Activated CD4-positive, CD25-positive, alpha-beta regulatory T cell (primary cell): ENCODE measurements at regions not wholly inside any gene's neighbourhood (a gene's known extent, or its start where the extent isn't known, plus 50 kb on each side); places are given as distances from the start of the nearest gene placed in this dataset.

Experiments used
- DNase-seq, 4 experiments: peaks; one replicate each; lab custom pipeline; 2025; lab: John Stamatoyannopoulos, UW

- DNase-seq: no peak
Observed at GRCh38 chr11:15485432-15485831, 370.7 kb downstream of the INSC start.

- no peak for DNase-seq
Observed at GRCh38 chr11:15489281-15489680, 374.6 kb downstream of the INSC start.

- no peak for DNase-seq
Observed at GRCh38 chr11:15490535-15490934, 375.8 kb downstream of the INSC start.

- no peak for DNase-seq
Observed at GRCh38 chr11:15493066-15493465, 378.3 kb downstream of the INSC start.

- no peak for DNase-seq
Observed at GRCh38 chr11:15493921-15494620, 379.3 kb downstream of the INSC start.

- DNase-seq: no peak
Observed at GRCh38 chr11:15494740-15495139, 380.0 kb downstream of the INSC start.

- no peak for DNase-seq
Observed at GRCh38 chr11:15495462-15495861, 380.7 kb downstream of the INSC start.

GRCh38 chr11:15497366-15497765, 382.6 kb downstream of the INSC start:
- DNase-seq: no peak

GRCh38 chr11:15499674-15500073, 385.0 kb downstream of the INSC start:
- no peak for DNase-seq

- no peak for DNase-seq
Observed at GRCh38 chr11:15500643-15501042, 385.9 kb downstream of the INSC start.

- DNase-seq: no peak
Observed at GRCh38 chr11:15501566-15501965, 386.8 kb downstream of the INSC start.

GRCh38 chr11:15505155-15505554, 390.4 kb downstream of the INSC start:
- no peak for DNase-seq

- DNase-seq: no peak
Observed at GRCh38 chr11:15507592-15507991, 392.9 kb downstream of the INSC start.

- no peak for DNase-seq
Observed at GRCh38 chr11:15509082-15509481, 394.4 kb downstream of the INSC start.

GRCh38 chr11:15519124-15519791, 404.5 kb downstream of the INSC start:
- no peak for DNase-seq

- DNase-seq: no peak
Observed at GRCh38 chr11:15519911-15520310, 405.2 kb downstream of the INSC start.

GRCh38 chr11:15523543-15523942, 408.8 kb downstream of the INSC start:
- DNase-seq: no peak

- DNase-seq: no peak
Observed at GRCh38 chr11:15525582-15525981, 410.9 kb downstream of the INSC start.

GRCh38 chr11:15526032-15526431, 411.3 kb downstream of the INSC start:
- DNase-seq: no peak

- DNase-seq: no peak
Observed at GRCh38 chr11:15526859-15527450, 412.2 kb downstream of the INSC start.

- DNase-seq: no peak
Observed at GRCh38 chr11:15532432-15532831, 417.7 kb downstream of the INSC start.

- DNase-seq: no peak
Observed at GRCh38 chr11:15534266-15534665, 419.5 kb downstream of the INSC start.

GRCh38 chr11:15535414-15535813, 420.7 kb downstream of the INSC start:
- no peak for DNase-seq
